Breast epithelium (tissue), 3 donors: ENCODE measurements at regions not wholly inside any gene's neighbourhood (a gene's known extent, or its start where the extent isn't known, plus 50 kb on each side); places are given as distances from the start of the nearest gene placed in this dataset.
A peak's percentile ranks its signal among the peaks of the same experiment; 100 is the strongest.

Experiments used
- POLR2A ChIP-seq: fragments of 450-650 bp; IDR thresholded peaks from one replicate; pipeline ENCODE4 v1.6.1; 2016; ENCODE audit warnings: antibody characterized with exemption, mild to moderate bottlenecking, moderate library complexity
- POLR2AphosphoS5 ChIP-seq, 3 donors: sonication (generic); formaldehyde crosslinking; IDR thresholded peaks; one replicate each; pipeline ENCODE4 v1.6.1; 2017; ENCODE audit warnings: antibody characterized with exemption in 3 of 3
- TF ChIP-seq, protein P1 (sequence below), 3 donors: fragments of 450-650 bp; IDR thresholded peaks; one replicate each; pipeline ENCODE4 v1.5.1; 2016 to 2017; ENCODE audit warnings: antibody characterized with exemption in 3 of 3, mild to moderate bottlenecking in 3 of 3, moderate library complexity in 3 of 3

DNA sequence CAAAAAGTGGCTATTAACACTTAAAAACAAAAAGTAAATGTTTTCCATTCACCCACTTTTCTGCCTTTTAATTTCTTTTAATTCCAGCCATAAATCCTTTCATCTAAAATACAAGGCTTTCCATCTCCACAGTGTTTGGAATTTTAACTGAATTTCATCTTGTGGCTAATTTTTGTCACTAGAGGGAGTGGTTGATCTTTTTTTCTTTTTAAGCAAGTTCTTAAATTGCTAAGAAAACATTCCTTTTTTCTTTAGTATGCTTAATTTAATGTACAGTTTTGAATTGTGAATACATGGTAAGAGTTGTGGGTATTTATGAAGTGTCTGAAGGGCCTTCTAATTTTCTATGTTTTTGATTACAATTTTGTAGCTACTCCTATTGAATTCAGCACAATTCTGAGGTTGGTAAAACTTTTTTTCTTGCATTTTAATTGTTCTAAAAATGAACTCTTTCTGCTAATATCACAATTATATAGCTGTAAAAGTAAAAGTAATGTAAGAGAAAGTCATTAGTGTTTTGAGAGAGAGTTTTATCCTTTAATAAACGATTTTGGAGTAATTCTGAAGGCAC lies 54.9 kb upstream of the ANK3 start:
- TF ChIP-seq POLR2A (no peak), POLR2AphosphoS5 (IDR thresholded peaks at IDR 0.05) (no peak)
- TF ChIP-seq, protein P1, sequence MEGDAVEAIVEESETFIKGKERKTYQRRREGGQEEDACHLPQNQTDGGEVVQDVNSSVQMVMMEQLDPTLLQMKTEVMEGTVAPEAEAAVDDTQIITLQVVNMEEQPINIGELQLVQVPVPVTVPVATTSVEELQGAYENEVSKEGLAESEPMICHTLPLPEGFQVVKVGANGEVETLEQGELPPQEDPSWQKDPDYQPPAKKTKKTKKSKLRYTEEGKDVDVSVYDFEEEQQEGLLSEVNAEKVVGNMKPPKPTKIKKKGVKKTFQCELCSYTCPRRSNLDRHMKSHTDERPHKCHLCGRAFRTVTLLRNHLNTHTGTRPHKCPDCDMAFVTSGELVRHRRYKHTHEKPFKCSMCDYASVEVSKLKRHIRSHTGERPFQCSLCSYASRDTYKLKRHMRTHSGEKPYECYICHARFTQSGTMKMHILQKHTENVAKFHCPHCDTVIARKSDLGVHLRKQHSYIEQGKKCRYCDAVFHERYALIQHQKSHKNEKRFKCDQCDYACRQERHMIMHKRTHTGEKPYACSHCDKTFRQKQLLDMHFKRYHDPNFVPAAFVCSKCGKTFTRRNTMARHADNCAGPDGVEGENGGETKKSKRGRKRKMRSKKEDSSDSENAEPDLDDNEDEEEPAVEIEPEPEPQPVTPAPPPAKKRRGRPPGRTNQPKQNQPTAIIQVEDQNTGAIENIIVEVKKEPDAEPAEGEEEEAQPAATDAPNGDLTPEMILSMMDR (IDR thresholded peaks at IDR 0.05): peak in 2 of 3 donors; percentile 40 to 57
